ENCODE measurements at regions not wholly inside any gene's neighbourhood (a gene's known extent, or its start where the extent isn't known, plus 50 kb on each side); places are given as distances from the start of the nearest gene placed in this dataset.
A peak's percentile ranks its signal among the peaks of the same experiment; 100 is the strongest.

GRCh38 chr6:111951497-111952085, 78.3 kb upstream of the FYN start:
- intact Hi-C loops (cut with micrococcal nuclease): no loop called here
- POLR2A ChIA-PET: interaction anchor here (0.9 kb wide), 1 partner anchor 22 kb away, joined by 3 read pairs; no protein-coding TSS in a partner anchor
- Mint-ChIP-seq H3K27ac (ENCODE audit: low read depth, unreplicated experiment) (no peak overlapping the region), H3K4me1 (ENCODE audit: insufficient read depth, unreplicated experiment) (peaks cover 23% of the 10 kb centered on the region), H3K27me3 (ENCODE audit: insufficient read depth, unreplicated experiment) (no peaks in the 10 kb centered on the region), H3K9me3 (ENCODE audit: unreplicated experiment) (no peaks in the 10 kb centered on the region), H3K36me3 (ENCODE audit: insufficient read depth, unreplicated experiment) (no peaks in the 10 kb centered on the region), H3K4me3 (ENCODE audit: unreplicated experiment) (no peak overlapping the region)
- TF ChIP-seq, protein P1, sequence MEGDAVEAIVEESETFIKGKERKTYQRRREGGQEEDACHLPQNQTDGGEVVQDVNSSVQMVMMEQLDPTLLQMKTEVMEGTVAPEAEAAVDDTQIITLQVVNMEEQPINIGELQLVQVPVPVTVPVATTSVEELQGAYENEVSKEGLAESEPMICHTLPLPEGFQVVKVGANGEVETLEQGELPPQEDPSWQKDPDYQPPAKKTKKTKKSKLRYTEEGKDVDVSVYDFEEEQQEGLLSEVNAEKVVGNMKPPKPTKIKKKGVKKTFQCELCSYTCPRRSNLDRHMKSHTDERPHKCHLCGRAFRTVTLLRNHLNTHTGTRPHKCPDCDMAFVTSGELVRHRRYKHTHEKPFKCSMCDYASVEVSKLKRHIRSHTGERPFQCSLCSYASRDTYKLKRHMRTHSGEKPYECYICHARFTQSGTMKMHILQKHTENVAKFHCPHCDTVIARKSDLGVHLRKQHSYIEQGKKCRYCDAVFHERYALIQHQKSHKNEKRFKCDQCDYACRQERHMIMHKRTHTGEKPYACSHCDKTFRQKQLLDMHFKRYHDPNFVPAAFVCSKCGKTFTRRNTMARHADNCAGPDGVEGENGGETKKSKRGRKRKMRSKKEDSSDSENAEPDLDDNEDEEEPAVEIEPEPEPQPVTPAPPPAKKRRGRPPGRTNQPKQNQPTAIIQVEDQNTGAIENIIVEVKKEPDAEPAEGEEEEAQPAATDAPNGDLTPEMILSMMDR (IDR thresholded peaks at IDR 0.05; ENCODE audit: unreplicated experiment): no peak
- CTCF ChIA-PET: no interaction called here
- BruUV-seq (replicated peaks): no TSS peak
- no peak for DNase-seq (ENCODE audit: unreplicated experiment)

- Mint-ChIP-seq H3K27ac (ENCODE audit: low read depth, unreplicated experiment) (no peak overlapping the region), H3K4me3 (ENCODE audit: unreplicated experiment) (no peak overlapping the region), H3K27me3 (ENCODE audit: insufficient read depth, unreplicated experiment) (no peaks in the 10 kb centered on the region), H3K4me1 (ENCODE audit: insufficient read depth, unreplicated experiment) (peaks cover 23% of the 10 kb centered on the region), H3K9me3 (ENCODE audit: unreplicated experiment) (no peaks in the 10 kb centered on the region), H3K36me3 (ENCODE audit: insufficient read depth, unreplicated experiment) (no peaks in the 10 kb centered on the region)
- POLR2A ChIA-PET: interaction anchor here (0.6 kb wide), 1 partner anchor 109 kb away, joined by 3 read pairs; no protein-coding TSS in a partner anchor
- intact Hi-C loops (cut with micrococcal nuclease): no loop called here
- TF ChIP-seq, protein P1 (IDR thresholded peaks at IDR 0.05; ENCODE audit: unreplicated experiment): no peak
- BruUV-seq (replicated peaks): no TSS peak
- no peak for DNase-seq (ENCODE audit: unreplicated experiment)
- CTCF ChIA-PET: interaction anchor here (1.2 kb wide), 1 partner anchor 20 kb away, joined by 3 read pairs; no protein-coding TSS in a partner anchor
Observed at GRCh38 chr6:111952274-111952673, 79.0 kb upstream of the FYN start.

DNA sequence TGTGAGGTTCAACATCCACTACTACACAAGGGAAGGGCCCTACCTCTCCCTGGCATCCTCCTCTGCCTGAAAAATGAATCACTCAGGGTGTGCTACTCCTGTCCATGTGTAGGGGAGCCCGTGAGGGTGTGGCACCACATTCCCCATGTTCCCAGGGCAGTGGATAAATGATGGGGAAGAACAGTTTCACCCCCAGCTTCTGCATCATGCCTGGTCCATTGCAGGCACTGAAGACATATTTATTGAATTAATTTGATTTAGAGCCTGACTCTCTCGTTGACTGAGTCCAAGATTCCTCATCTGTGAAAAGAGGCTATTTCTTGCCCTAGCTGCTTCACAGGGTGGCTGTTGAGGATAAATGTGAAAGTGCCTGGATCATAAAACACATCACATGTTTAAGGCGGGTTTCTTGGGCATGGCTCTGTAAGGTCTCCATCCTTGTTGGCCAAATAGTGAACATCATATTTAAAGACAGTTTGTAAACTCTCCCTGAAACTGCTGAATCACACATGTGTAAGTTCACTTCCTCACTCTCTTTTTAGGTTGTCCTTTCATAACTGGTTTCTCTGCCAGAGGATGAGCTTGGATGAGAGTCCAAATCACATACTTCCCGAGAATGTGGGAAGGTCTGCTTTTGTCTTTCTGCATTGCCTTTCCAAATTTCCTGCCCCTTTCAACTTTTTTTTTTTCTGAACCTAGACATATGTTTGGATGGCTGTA, 79.7 kb upstream of the FYN start:
- ChIA-PET POLR2A (interaction anchor here (0.6 kb wide), 1 partner anchor 109 kb away, joined by 3 read pairs; no protein-coding TSS in a partner anchor), CTCF (interaction anchor here (0.6 to 1.2 kb wide), 2 partner anchors 19 to 85 kb away, joined by 3 read pairs; no protein-coding TSS in a partner anchor)
- TF ChIP-seq, protein P1 (IDR thresholded peaks at IDR 0.05; ENCODE audit: unreplicated experiment): no peak
- intact Hi-C loops (cut with micrococcal nuclease): no loop called here
- no TSS peak for BruUV-seq (replicated peaks)
- no peaks in the 10 kb centered on the region for H3K9me3 Mint-ChIP-seq (ENCODE audit: unreplicated experiment)
- H3K27me3 Mint-ChIP-seq (ENCODE audit: insufficient read depth, unreplicated experiment): no peaks in the 10 kb centered on the region
- no peaks in the 10 kb centered on the region for H3K36me3 Mint-ChIP-seq (ENCODE audit: insufficient read depth, unreplicated experiment)
- no peak overlapping the region for H3K27ac Mint-ChIP-seq (ENCODE audit: low read depth, unreplicated experiment)
- DNase-seq (ENCODE audit: unreplicated experiment): peak; percentile 49
- peaks cover 23% of the 10 kb centered on the region for H3K4me1 Mint-ChIP-seq (ENCODE audit: insufficient read depth, unreplicated experiment)
- H3K4me3 Mint-ChIP-seq (ENCODE audit: unreplicated experiment): no peak overlapping the region

DNA sequence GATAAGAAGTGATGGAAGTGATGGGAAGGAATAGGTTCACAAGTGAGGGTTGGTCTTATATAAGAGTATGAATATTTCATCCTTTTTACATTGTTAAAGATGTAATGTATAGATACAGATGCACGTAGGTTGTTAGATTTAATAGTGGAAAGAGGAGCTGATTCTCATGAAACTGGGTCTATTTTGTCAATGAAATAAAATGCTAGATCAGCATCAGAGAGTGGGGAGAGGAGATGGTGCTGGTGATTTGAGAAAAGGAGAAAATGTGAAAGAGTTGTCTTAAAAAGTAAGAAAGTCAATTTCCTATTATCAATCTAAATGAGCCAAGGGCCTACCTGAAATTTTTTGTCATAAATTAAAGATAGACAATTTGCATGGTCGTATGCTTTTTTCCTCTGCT, 82.8 kb upstream of the FYN start:
- no TSS peak for BruUV-seq (replicated peaks)
- no peak overlapping the region for H3K27ac Mint-ChIP-seq (ENCODE audit: low read depth, unreplicated experiment)
- H3K27me3 Mint-ChIP-seq (ENCODE audit: insufficient read depth, unreplicated experiment): no peaks in the 10 kb centered on the region
- DNase-seq (ENCODE audit: unreplicated experiment): no peak
- intact Hi-C loops (cut with micrococcal nuclease): no loop called here
- H3K36me3 Mint-ChIP-seq (ENCODE audit: insufficient read depth, unreplicated experiment): no peaks in the 10 kb centered on the region
- POLR2A ChIA-PET: interaction anchor here (1.1 kb wide), 1 partner anchor 18 kb away, joined by 4 read pairs; no protein-coding TSS in a partner anchor
- TF ChIP-seq, protein P1 (IDR thresholded peaks at IDR 0.05; ENCODE audit: unreplicated experiment): no peak
- CTCF ChIA-PET: interaction anchor here (0.7 to 1.1 kb wide), 2 partner anchors 14 to 33 kb away, joined by 3 to 4 read pairs; no protein-coding TSS in a partner anchor
- H3K4me1 Mint-ChIP-seq (ENCODE audit: insufficient read depth, unreplicated experiment): peaks cover 13% of the 10 kb centered on the region
- H3K9me3 Mint-ChIP-seq (ENCODE audit: unreplicated experiment): no peaks in the 10 kb centered on the region
- H3K4me3 Mint-ChIP-seq (ENCODE audit: unreplicated experiment): no peak overlapping the region

Data from MCF 10A (cell line).